ENCODE measurements at regions not wholly inside any gene's neighbourhood (a gene's known extent, or its start where the extent isn't known, plus 50 kb on each side); places are given as distances from the start of the nearest gene placed in this dataset.

- DNase-seq: no peak
- CTCF ChIA-PET: no interaction called here
- no CpG with 5 or more reads among the region's 1 CpG for WGBS (ENCODE audit: insufficient coverage)
- no peak for ATAC-seq (ENCODE audit: low read depth)
- Histone ChIP-seq H3K4me2 (replicated peaks; ENCODE audit: low read depth, low read length, poor library complexity, severe bottlenecking) (no peak overlapping the region), H4K20me1 (ENCODE audit: control insufficient read depth, insufficient read depth, low read length, poor library complexity, severe bottlenecking) (no peaks in the 10 kb centered on the region), H3K27me3 (replicated peaks in 1 of 4; ENCODE audit: control extremely low read depth in 1 of 4, control insufficient read depth in 3 of 4, insufficient read depth in 4 of 4, low read length in 3 of 4) (no peaks in the 10 kb centered on the region), H3K4me3 (ENCODE audit: control extremely low read depth in 1 of 5, extremely low read depth in 1 of 5, insufficient read depth in 1 of 5, low read depth in 2 of 5, low read length in 4 of 5) (no peak overlapping the region), H3K27ac (ENCODE audit: low read length in 2 of 2) (no peak overlapping the region), H3K9me3 (ENCODE audit: control extremely low read depth in 1 of 3, control insufficient read depth in 2 of 3, insufficient read depth in 1 of 3, low read length in 2 of 3) (no peaks in the 10 kb centered on the region), H3K4me1 (ENCODE audit: control insufficient read depth in 2 of 2, insufficient read depth in 2 of 2, low read length in 2 of 2) (no peaks in the 10 kb centered on the region), H2AFZ (ENCODE audit: insufficient read depth, low read depth, low read length, poor library complexity, severe bottlenecking) (no peak overlapping the region), H3K79me2 (ENCODE audit: control insufficient read depth, insufficient read depth, low read length) (no peaks in the 10 kb centered on the region), H3K36me3 (replicated peaks in 1 of 2; ENCODE audit: control extremely low read depth in 1 of 2, control insufficient read depth in 1 of 2, extremely low read depth in 1 of 2, insufficient read depth in 2 of 2, low read length in 1 of 2) (no peaks in the 10 kb centered on the region), H3K9ac (ENCODE audit: low read length) (no peak overlapping the region)
- Mint-ChIP-seq H3K27ac (no peak overlapping the region), H3K27me3 (no peaks in the 10 kb centered on the region), H3K9me3 (ENCODE audit: insufficient read depth) (no peaks in the 10 kb centered on the region), H3K4me1 (no peaks in the 10 kb centered on the region), H3K4me3 (no peak overlapping the region)
- POLR2A ChIA-PET: no interaction called here
- TF ChIP-seq CTCF (IDR thresholded peaks at IDR 0.05) (no peak), EZH2 (IDR thresholded peaks at IDR 0.05; ENCODE audit: borderline replicate concordance, insufficient read depth, low read depth, low read length, poor library complexity, severe bottlenecking) (no peak)
- intact Hi-C loops (cut with micrococcal nuclease): no loop called here
These were observed 523.0 kb downstream of the METTL15 start for GRCh38 chr11:28631148-28631547.

GRCh38 chr11:28629235-28629634 is 521.0 kb downstream of the METTL15 start:
- Histone ChIP-seq H3K9me3 (ENCODE audit: control extremely low read depth in 1 of 3, control insufficient read depth in 2 of 3, insufficient read depth in 1 of 3, low read length in 2 of 3) (no peaks in the 10 kb centered on the region), H3K4me3 (ENCODE audit: control extremely low read depth in 1 of 5, extremely low read depth in 1 of 5, insufficient read depth in 1 of 5, low read depth in 2 of 5, low read length in 4 of 5) (no peak overlapping the region), H3K79me2 (ENCODE audit: control insufficient read depth, insufficient read depth, low read length) (no peaks in the 10 kb centered on the region), H4K20me1 (ENCODE audit: control insufficient read depth, insufficient read depth, low read length, poor library complexity, severe bottlenecking) (no peaks in the 10 kb centered on the region), H2AFZ (ENCODE audit: insufficient read depth, low read depth, low read length, poor library complexity, severe bottlenecking) (no peak overlapping the region), H3K27me3 (replicated peaks in 1 of 4; ENCODE audit: control extremely low read depth in 1 of 4, control insufficient read depth in 3 of 4, insufficient read depth in 4 of 4, low read length in 3 of 4) (no peaks in the 10 kb centered on the region), H3K9ac (ENCODE audit: low read length) (no peak overlapping the region), H3K36me3 (replicated peaks in 1 of 2; ENCODE audit: control extremely low read depth in 1 of 2, control insufficient read depth in 1 of 2, extremely low read depth in 1 of 2, insufficient read depth in 2 of 2, low read length in 1 of 2) (no peaks in the 10 kb centered on the region), H3K4me2 (replicated peaks; ENCODE audit: low read depth, low read length, poor library complexity, severe bottlenecking) (no peak overlapping the region), H3K4me1 (ENCODE audit: control insufficient read depth in 2 of 2, insufficient read depth in 2 of 2, low read length in 2 of 2) (no peaks in the 10 kb centered on the region), H3K27ac (ENCODE audit: low read length in 2 of 2) (no peak overlapping the region)
- Mint-ChIP-seq H3K9me3 (ENCODE audit: insufficient read depth) (no peaks in the 10 kb centered on the region), H3K4me3 (no peak overlapping the region), H3K27ac (no peak overlapping the region), H3K27me3 (no peaks in the 10 kb centered on the region), H3K4me1 (no peaks in the 10 kb centered on the region)
- WGBS (ENCODE audit: insufficient coverage): no CpG with 5 or more reads among the region's 3 CpGs
- ChIA-PET CTCF (no interaction called here), POLR2A (no interaction called here)
- TF ChIP-seq EZH2 (IDR thresholded peaks at IDR 0.05; ENCODE audit: borderline replicate concordance, insufficient read depth, low read depth, low read length, poor library complexity, severe bottlenecking): no peak
- no peak for TF ChIP-seq CTCF (IDR thresholded peaks at IDR 0.05)
- intact Hi-C loops (cut with micrococcal nuclease): no loop called here
- no peak for DNase-seq
- ATAC-seq (ENCODE audit: low read depth): no peak

Measured in B cell (primary cell).